Vagina (tissue), 2 donors: ENCODE measurements at regions not wholly inside any gene's neighbourhood (a gene's known extent, or its start where the extent isn't known, plus 50 kb on each side); places are given as distances from the start of the nearest gene placed in this dataset.

Experiments used
- POLR2A ChIP-seq, 2 donors: fragments of 450-650 bp; IDR thresholded peaks; one replicate each; pipeline ENCODE4 v1.6.1; 2017; ENCODE audit warnings: antibody characterized with exemption in 2 of 2, mild to moderate bottlenecking in 2 of 2, moderate library complexity in 2 of 2
- POLR2AphosphoS5 ChIP-seq, 2 donors: sonication (generic); formaldehyde crosslinking; IDR thresholded peaks; one replicate each; pipeline ENCODE4 v1.9.0; 2017; ENCODE audit warnings: antibody characterized with exemption in 2 of 2, mild to moderate bottlenecking in 2 of 2, low read depth in 1 of 2; ENCODE audit not compliant: insufficient read depth in 1 of 2

DNA sequence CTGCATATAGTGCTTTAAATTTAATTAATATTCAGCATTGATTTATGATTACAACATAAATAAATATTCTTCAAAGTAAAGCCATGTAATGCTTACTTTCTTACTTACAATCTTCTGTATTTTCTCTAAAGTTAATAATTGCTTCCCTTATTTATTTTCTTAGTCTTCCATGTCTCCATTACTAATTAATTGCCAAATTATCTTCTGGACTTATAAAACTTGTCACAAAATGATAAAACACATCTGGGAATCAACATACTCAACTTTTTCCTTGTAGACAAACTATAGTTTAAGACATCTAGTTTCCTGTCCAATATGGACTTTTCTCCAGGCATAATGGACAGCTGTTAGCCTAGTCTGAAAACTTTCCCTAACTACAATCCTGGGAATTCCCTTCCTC lies 466.6 kb downstream of the FLRT2 start:
- TF ChIP-seq POLR2AphosphoS5 (IDR thresholded peaks at IDR 0.05; ENCODE audit: insufficient read depth in 1 of 2, low read depth in 1 of 2) (no peak), POLR2A (IDR thresholded peaks at IDR 0.05) (no peak)
